ENCODE measurements at regions not wholly inside any gene's neighbourhood (a gene's known extent, or its start where the extent isn't known, plus 50 kb on each side); places are given as distances from the start of the nearest gene placed in this dataset.

DNA sequence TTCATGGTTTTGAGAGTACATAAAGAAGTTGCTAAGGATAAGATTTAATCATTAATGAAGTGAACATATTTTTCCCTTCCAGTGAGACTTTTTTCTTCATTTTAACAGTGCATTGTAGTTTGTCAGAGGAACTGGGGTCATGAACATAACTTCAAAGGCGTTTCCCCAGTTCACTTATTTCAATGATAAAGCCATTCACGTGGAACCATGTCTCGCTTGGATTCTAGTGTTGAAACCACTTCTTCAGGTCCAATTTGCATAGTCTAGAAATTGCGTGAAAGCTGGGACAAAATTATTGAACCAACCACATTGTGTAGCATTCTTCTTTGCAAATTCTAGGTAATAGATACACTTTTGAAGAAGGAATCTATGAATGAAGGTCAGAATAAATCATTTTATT lies 197.0 kb downstream of the CLIC5 start:
- TF ChIP-seq RARB (CRISPR knock-in tag; IDR thresholded peaks at IDR 0.05): no peak
- TF ChIP-seq ISL1 (CRISPR knock-in tag; IDR thresholded peaks at IDR 0.05): no peak
- TF ChIP-seq ZFP3 (CRISPR knock-in tag; IDR thresholded peaks at IDR 0.05): no peak
- no peak for TF ChIP-seq ESRRG (CRISPR knock-in tag; IDR thresholded peaks at IDR 0.05)
- no peak for TF ChIP-seq ARNTL (CRISPR knock-in tag; IDR thresholded peaks at IDR 0.05; ENCODE audit: borderline replicate concordance, low read depth)
- no peak for TF ChIP-seq ZC3H10 (CRISPR knock-in tag; IDR thresholded peaks at IDR 0.05)
- no peak for TF ChIP-seq ZFP30 (CRISPR knock-in tag; IDR thresholded peaks at IDR 0.05)
- no peak for TF ChIP-seq TSHZ2 (CRISPR knock-in tag; IDR thresholded peaks at IDR 0.05)
- TF ChIP-seq CSRNP3 (CRISPR knock-in tag; IDR thresholded peaks at IDR 0.05): no peak
- TF ChIP-seq BACH2 (CRISPR knock-in tag; IDR thresholded peaks at IDR 0.05; ENCODE audit: borderline replicate concordance): no peak
- TF ChIP-seq, protein P1, sequence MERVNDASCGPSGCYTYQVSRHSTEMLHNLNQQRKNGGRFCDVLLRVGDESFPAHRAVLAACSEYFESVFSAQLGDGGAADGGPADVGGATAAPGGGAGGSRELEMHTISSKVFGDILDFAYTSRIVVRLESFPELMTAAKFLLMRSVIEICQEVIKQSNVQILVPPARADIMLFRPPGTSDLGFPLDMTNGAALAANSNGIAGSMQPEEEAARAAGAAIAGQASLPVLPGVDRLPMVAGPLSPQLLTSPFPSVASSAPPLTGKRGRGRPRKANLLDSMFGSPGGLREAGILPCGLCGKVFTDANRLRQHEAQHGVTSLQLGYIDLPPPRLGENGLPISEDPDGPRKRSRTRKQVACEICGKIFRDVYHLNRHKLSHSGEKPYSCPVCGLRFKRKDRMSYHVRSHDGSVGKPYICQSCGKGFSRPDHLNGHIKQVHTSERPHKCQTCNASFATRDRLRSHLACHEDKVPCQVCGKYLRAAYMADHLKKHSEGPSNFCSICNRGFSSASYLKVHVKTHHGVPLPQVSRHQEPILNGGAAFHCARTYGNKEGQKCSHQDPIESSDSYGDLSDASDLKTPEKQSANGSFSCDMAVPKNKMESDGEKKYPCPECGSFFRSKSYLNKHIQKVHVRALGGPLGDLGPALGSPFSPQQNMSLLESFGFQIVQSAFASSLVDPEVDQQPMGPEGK (CRISPR knock-in tag; IDR thresholded peaks at IDR 0.05; ENCODE audit: borderline replicate concordance): no peak
- TF ChIP-seq OSR1 (CRISPR knock-in tag; IDR thresholded peaks at IDR 0.05): no peak

Data from SK-N-SH treated with all-trans-retinoic acid at 6 μM for 48 hours (cell line).